Omental fat pad (tissue), 3 donors: ENCODE measurements at regions not wholly inside any gene's neighbourhood (a gene's known extent, or its start where the extent isn't known, plus 50 kb on each side); places are given as distances from the start of the nearest gene placed in this dataset.
"Not testable (repeated sequence)": the region's sequence is repeated elsewhere in the genome, so short reads cannot be mapped to it uniquely, and the experiment has no call there.

Source experiments
- ATAC-seq: fragments of 150-250 bp; one replicate; pipeline ENCODE4 v1.9.1; 2016; ENCODE audit warnings: mild to moderate bottlenecking, moderate library complexity; ENCODE audit not compliant: low FRiP score
- DNase-seq: peaks from one replicate; pipeline ENCODE4 v3.0.0-alpha.2; 2019; ENCODE audit warnings: low spot score
- TF ChIP-seq, protein P1 (sequence below), 3 donors: fragments of 450-650 bp; IDR thresholded peaks; one replicate each; pipeline ENCODE4 v1.5.1; 2016 to 2017; ENCODE audit warnings: antibody characterized with exemption in 3 of 3, mild to moderate bottlenecking in 3 of 3, moderate library complexity in 2 of 3

DNA sequence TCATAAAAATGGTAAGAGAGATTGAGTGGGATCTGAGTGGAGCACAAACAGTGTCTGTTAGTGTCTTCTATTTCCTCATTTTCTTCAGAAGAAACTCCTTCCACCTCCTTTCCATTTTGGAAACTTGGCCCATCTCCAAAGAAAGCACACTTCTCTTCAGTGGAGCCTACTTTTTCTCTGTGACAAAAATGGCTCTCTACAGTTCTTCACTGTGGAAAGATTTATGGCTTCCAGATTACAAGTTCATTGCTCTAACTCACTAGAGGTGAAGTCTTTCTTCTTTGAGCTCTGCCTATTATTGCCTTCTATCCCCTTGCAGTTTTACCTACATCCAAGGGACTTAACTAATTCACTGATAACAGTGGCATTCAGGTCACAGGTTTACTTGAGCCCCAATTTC lies 325.8 kb downstream of the ANTXR2 start:
- TF ChIP-seq, protein P1, sequence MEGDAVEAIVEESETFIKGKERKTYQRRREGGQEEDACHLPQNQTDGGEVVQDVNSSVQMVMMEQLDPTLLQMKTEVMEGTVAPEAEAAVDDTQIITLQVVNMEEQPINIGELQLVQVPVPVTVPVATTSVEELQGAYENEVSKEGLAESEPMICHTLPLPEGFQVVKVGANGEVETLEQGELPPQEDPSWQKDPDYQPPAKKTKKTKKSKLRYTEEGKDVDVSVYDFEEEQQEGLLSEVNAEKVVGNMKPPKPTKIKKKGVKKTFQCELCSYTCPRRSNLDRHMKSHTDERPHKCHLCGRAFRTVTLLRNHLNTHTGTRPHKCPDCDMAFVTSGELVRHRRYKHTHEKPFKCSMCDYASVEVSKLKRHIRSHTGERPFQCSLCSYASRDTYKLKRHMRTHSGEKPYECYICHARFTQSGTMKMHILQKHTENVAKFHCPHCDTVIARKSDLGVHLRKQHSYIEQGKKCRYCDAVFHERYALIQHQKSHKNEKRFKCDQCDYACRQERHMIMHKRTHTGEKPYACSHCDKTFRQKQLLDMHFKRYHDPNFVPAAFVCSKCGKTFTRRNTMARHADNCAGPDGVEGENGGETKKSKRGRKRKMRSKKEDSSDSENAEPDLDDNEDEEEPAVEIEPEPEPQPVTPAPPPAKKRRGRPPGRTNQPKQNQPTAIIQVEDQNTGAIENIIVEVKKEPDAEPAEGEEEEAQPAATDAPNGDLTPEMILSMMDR (IDR thresholded peaks at IDR 0.05): no peak
- ATAC-seq: no peak
- no peak for DNase-seq

DNA sequence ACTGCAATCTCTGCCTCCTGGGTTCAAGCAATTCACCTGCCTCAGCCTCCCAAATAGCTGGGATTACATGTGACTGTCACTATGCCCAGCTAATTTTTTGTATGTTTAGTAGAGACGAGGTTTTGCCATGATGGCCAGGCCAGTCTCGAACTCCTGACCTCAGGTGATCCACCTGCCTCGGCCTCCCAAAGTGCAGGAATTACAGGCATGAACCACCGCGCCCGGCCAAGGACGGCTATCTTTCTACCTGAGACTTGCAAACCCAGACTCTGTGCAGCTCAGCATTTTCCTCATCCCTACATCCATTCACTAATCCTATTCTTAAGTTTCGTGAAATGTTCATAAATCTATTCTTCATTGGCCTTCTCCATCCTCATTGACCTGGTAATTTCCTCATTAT lies 330.0 kb downstream of the ANTXR2 start:
- ATAC-seq (no peak), DNase-seq (no peak)
- TF ChIP-seq, protein P1 (IDR thresholded peaks at IDR 0.05): no peak

DNA sequence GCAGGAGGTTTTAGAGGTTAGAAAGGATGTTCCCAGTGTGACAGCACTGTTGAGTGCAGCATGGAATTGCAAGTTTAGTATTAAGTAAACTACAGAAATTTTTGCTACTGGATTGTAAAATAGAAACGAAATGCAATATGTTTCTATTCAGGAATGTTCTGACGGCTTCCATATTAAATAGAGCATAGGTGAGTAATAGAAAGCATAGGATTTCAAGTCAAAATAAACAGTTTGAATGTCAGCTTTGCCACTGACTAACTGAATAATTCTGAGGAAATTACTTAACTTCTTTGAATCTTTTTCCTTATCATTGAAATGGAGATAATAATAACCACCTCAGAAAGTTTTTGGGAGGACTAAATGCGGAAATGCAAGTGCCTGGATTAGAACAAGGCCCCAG lies 331.9 kb upstream of the GK2 start:
- DNase-seq (no peak), ATAC-seq (no peak)
- TF ChIP-seq, protein P1 (IDR thresholded peaks at IDR 0.05): no peak

DNA sequence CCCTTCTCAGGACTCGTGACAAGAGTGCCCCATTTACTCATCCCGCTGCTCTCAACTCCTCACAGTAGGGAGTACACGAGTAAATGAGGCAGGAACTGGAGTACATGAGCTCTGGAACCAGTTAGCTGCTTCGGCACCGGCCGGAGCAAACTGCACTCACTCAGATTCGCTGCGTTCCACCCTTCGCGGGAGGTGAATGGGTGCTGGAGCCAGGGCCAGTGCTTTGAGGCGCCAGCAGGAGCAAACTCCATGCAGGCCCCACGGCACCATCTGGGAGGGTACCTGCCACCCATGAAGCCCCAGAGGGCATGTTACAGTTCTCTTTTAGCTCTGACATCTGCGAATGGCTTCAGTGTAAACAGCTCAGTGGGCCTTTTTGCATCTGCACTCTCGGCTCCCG lies 315.5 kb upstream of the GK2 start:
- TF ChIP-seq, protein P1 (IDR thresholded peaks at IDR 0.05): no peak
- no peak for ATAC-seq
- DNase-seq: no peak

DNA sequence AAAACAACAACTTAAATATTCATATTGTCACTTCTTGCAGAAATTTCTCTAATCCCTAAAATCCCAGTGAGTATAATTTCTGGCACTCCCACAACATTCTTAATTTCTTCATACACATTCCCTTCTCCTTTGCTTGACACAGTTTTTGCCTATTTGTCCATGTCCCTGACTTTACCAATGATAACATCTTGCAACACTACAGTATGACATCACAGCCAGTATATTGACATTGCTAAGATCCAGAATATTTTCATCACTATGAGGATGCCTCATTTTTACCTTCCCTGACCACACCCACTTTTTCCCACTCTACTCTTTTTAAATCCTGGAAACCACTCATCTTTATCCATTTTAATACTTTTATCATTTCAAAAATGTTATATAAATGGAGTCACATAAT lies 292.3 kb upstream of the GK2 start:
- ATAC-seq (no peak), DNase-seq (no peak)
- TF ChIP-seq, protein P1 (IDR thresholded peaks at IDR 0.05): no peak

DNA sequence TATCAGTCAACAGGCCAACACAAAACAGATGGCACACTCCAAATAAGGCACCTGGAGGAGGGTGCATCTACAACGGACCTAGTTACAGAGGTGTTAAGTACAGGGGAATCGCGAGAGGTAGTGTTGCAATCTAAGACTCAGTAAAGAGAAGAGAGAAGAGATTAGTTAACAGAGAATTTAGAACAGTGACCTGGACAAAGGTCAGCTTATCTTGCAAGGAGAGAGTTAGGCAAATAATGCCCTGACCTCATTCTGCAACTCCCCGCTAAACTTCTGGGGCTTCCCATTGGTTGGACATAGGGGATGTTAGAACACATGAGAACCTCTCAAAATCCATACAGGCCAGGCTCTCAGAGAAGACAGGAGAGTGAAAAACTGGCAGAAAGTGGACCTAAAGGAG lies 289.4 kb upstream of the GK2 start:
- DNase-seq (no peak), ATAC-seq (no peak)
- TF ChIP-seq, protein P1 (IDR thresholded peaks at IDR 0.05): no peak

DNA sequence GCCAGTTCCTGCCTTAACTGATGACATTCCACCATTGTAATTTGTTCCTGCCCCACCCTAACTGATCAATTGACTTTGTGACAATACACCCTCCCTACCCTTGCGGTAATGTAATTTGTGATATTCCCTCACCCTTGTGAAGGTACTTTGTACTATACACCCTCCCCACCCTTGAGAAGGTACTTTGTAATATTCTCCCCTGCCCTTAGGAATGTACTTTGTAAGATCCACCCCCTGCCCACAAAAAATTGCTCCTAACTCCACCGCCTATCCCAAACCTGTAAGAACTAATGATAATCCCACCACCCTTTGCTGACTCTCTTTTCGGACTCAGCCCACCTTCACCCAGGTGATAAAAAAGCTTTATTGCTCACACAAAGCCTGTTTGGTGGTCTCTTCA lies 288.5 kb upstream of the GK2 start:
- not testable (repeated sequence) for DNase-seq, ATAC-seq

DNA sequence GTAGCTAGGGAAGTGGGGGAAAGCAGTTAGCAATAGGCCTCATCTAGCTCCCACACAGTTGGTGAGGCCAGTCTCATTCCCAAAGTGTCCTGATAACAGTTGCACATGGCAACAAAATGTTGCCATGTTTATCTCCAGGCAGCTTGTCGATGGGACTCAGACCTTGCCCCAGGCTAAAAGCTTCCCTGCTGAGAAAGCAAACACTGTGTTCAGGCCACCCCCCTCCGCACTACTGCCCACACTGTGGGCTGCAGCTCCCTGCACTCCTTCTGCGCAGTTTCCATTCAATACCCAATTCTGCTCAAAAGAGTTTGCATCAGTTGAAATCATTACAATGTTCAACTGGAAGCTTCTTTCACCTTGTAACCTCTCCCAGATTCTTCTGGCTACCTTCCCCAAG lies 287.8 kb upstream of the GK2 start:
- no peak for DNase-seq
- TF ChIP-seq, protein P1 (IDR thresholded peaks at IDR 0.05): no peak
- no peak for ATAC-seq
